Right lobe of liver (tissue), 6 donors: ENCODE measurements at regions not wholly inside any gene's neighbourhood (a gene's known extent, or its start where the extent isn't known, plus 50 kb on each side); places are given as distances from the start of the nearest gene placed in this dataset.

Source experiments
- ATAC-seq, 4 donors: fragments of 200-7000 bp; cut with Tn5 transposase; one replicate each; pipeline ENCODE4 v1.9.1; 2020; ENCODE audit warnings: mild to moderate bottlenecking in 4 of 4, moderate library complexity in 4 of 4
- DNase-seq, 3 donors: peaks; one replicate each; pipeline ENCODE4 v3.0.0-alpha.2; 2020
- H3K27ac ChIP-seq, 3 donors: fragments of 200-600 bp; one replicate each; pipeline ENCODE4 v1.8.0; 2022
- H3K27me3 ChIP-seq, 2 donors: fragments of 200-600 bp; one replicate each; pipeline ENCODE4 v1.8.0; 2022
- H3K36me3 ChIP-seq, 4 donors: fragments of 200-600 bp; sonication (generic) in 1 of 4; one replicate each; pipeline versions ENCODE4 v1.5.1 to v1.8.0; 2017 to 2022; ENCODE audit warnings: control low read depth in 1 of 4
- H3K4me1 ChIP-seq, 4 donors: fragments of 200-600 bp; sonication (generic) in 1 of 4; one replicate each; pipeline versions ENCODE4 v1.5.1 to v1.8.0; 2017 to 2022; ENCODE audit warnings: control low read depth in 1 of 4
- H3K4me3 ChIP-seq, 3 donors: fragments of 200-600 bp; one replicate each; pipeline ENCODE4 v1.8.0; 2022
- H3K9me3 ChIP-seq, 4 donors: fragments of 200-600 bp; sonication (generic) in 1 of 4; one replicate each; pipeline versions ENCODE4 v1.5.1 to v1.8.0; 2017 to 2022; ENCODE audit warnings: control low read depth in 1 of 4
- CTCF ChIP-seq, 4 donors: fragments of 200-600 bp in 3 of 4; fragments of 450-650 bp in 1 of 4; IDR thresholded peaks; one replicate each; pipeline versions ENCODE4 v1.5.1 to v1.8.0; 2016 to 2022; ENCODE audit warnings: antibody characterized with exemption in 4 of 4, mild to moderate bottlenecking in 2 of 4
- POLR2A ChIP-seq: fragments of 450-650 bp; IDR thresholded peaks from one replicate; pipeline ENCODE4 v1.6.1; 2017; ENCODE audit warnings: antibody characterized with exemption, mild to moderate bottlenecking
- WGBS: methylation state at CpG from one replicate; pipeline ENCODE4 v1.1.6; 2018; ENCODE audit warnings: low coverage, low lambda C conversion rate; ENCODE audit not compliant: insufficient coverage; ENCODE audit errors: missing lambda C conversion rate; 5-methylcytosine and 5-hydroxymethylcytosine counted together
- intact Hi-C, 2 donors: fragments of 100-400 bp; cut with DNase I; formaldehyde crosslinking; loops; one replicate each; pipeline versions ENCODE4 v1.11.2 to v1.14.1; 2022
- donor health status: DM: no; HTN: yes; CAD: no.
- donor health status: DM: no; HTN: no; CAD: no.
- donor health status: DM: no; HTN: no; CAD: no.
- donor health status: DM: no; HTN: yes; CAD: no.
- donor health status: DM: no; HTN: yes; CAD: no.

GRCh38 chr10:76632767-76633051 lies 1004.9 kb downstream of the KCNMA1 start:
- Histone ChIP-seq H3K36me3 (no peaks in the 10 kb centered on the region), H3K4me1 (no peaks in the 10 kb centered on the region), H3K4me3 (no peak overlapping the region), H3K27ac (no peak overlapping the region), H3K9me3 (no peaks in the 10 kb centered on the region), H3K27me3 (no peaks in the 10 kb centered on the region)
- intact Hi-C loops = no loop called here
- peak; percentile 39 to 64 (median 54) for TF ChIP-seq CTCF (IDR thresholded peaks at IDR 0.05)
- no peak for TF ChIP-seq POLR2A
- WGBS = 17% methylated on average over 1 of the region's 1 CpG
- DNase-seq (peak in 2 of 3 donors; percentile 31 to 49), ATAC-seq (peak; percentile 80 to 92 (median 91))

GRCh38 chr10:76631884-76632766 lies 1005.5 kb downstream of the KCNMA1 start:
- TF ChIP-seq CTCF (IDR thresholded peaks at IDR 0.05) (no peak), POLR2A (no peak)
- intact Hi-C loops = no loop called here
- Histone ChIP-seq H3K27ac (no peak overlapping the region), H3K36me3 (no peaks in the 10 kb centered on the region), H3K27me3 (no peaks in the 10 kb centered on the region), H3K9me3 (no peaks in the 10 kb centered on the region), H3K4me1 (no peaks in the 10 kb centered on the region), H3K4me3 (no peak overlapping the region)
- no peak for DNase-seq
- 36% methylated on average over 5 of the region's 16 CpGs for WGBS
- ATAC-seq = peak in 2 of 4 donors; percentile 10 to 23

- intact Hi-C loops = no loop called here
- Histone ChIP-seq H3K27me3 (no peaks in the 10 kb centered on the region), H3K4me1 (no peaks in the 10 kb centered on the region), H3K36me3 (no peaks in the 10 kb centered on the region), H3K27ac (no peak overlapping the region), H3K4me3 (no peak overlapping the region), H3K9me3 (no peaks in the 10 kb centered on the region)
- 91% methylated on average over 5 of the region's 5 CpGs for WGBS
- DNase-seq = no peak
- TF ChIP-seq POLR2A (no peak), CTCF (IDR thresholded peaks at IDR 0.05) (no peak)
- ATAC-seq = no peak
Measured at GRCh38 chr10:76631036-76631670, 1006.5 kb downstream of the KCNMA1 start.

- Histone ChIP-seq H3K36me3 (no peaks in the 10 kb centered on the region), H3K4me3 (no peak overlapping the region), H3K27ac (no peak overlapping the region), H3K4me1 (no peaks in the 10 kb centered on the region), H3K27me3 (no peaks in the 10 kb centered on the region), H3K9me3 (no peaks in the 10 kb centered on the region)
- intact Hi-C loops = no loop called here
- ATAC-seq (no peak), DNase-seq (no peak)
- 56% methylated on average over 1 of the region's 1 CpG for WGBS
- no peak for TF ChIP-seq POLR2A
- TF ChIP-seq CTCF (IDR thresholded peaks at IDR 0.05) = no peak
Measured at GRCh38 chr10:76628801-76629200, 1008.8 kb downstream of the KCNMA1 start.
